Keratinocyte (primary cell): ENCODE measurements at regions not wholly inside any gene's neighbourhood (a gene's known extent, or its start where the extent isn't known, plus 50 kb on each side); places are given as distances from the start of the nearest gene placed in this dataset.

Experiments
- DNase-seq: peaks from one replicate; pipeline ENCODE4 v3.0.0-alpha.2; 2011; ENCODE audit warnings: low read depth, missing footprints, low spot score
- FAIRE-seq: peaks from 2 replicates; lab custom pipeline; 2011; peaks lifted over from hg19 to GRCh38; lab: Jason Lieb, UNC
- H2AFZ ChIP-seq: 2 replicates; pipeline ENCODE4 v1.6.0; 2012; ENCODE audit warnings: low read length, control low read depth, inconsistent platforms; ENCODE audit not compliant: control insufficient read depth
- H3K27ac ChIP-seq: 2 replicates; pipeline ENCODE4 v1.5.1; 2011; ENCODE audit warnings: low read length; ENCODE audit not compliant: control insufficient read depth, insufficient read depth
- H3K27me3 ChIP-seq: 3 replicates; pipeline ENCODE4 v1.6.0; 2011; ENCODE audit warnings: low read length; ENCODE audit not compliant: control insufficient read depth, insufficient read depth; ENCODE audit errors: extremely low read depth
- H3K36me3 ChIP-seq, 2 experiments: 2 replicates in 1 of 2; 3 replicates in 1 of 2; pipeline ENCODE4 v1.5.1; 2011; ENCODE audit warnings: low read length in 2 of 2, mild to moderate bottlenecking in 1 of 2; ENCODE audit not compliant: control insufficient read depth in 2 of 2, insufficient read depth in 2 of 2; ENCODE audit errors: extremely low read depth in 1 of 2
- H3K4me1 ChIP-seq: 3 replicates; pipeline ENCODE4 v1.5.1; 2011; ENCODE audit warnings: low read length; ENCODE audit not compliant: control insufficient read depth, insufficient read depth; ENCODE audit errors: extremely low read depth
- H3K4me2 ChIP-seq: 3 replicates; pipeline ENCODE4 v1.6.0; 2011; ENCODE audit warnings: low read depth, low read length; ENCODE audit not compliant: control insufficient read depth, insufficient read depth; ENCODE audit errors: extremely low read depth
- H3K4me3 ChIP-seq, 3 experiments: fragments of 200-600 bp in 1 of 3; sonication (generic) in 1 of 3; 2 replicates in 2 of 3; 3 replicates in 1 of 3; pipeline ENCODE4 v1.5.1; 2011 to 2016; ENCODE audit warnings: low read length in 3 of 3, mild to moderate bottlenecking in 3 of 3, control low read depth in 2 of 3, inconsistent platforms in 1 of 3, low read depth in 1 of 3, mixed read lengths in 1 of 3, mixed run types in 1 of 3, moderate library complexity in 1 of 3; ENCODE audit not compliant: control insufficient read depth in 2 of 3, insufficient read depth in 2 of 3; ENCODE audit errors: extremely low read depth in 1 of 3
- H3K79me2 ChIP-seq: 2 replicates; pipeline ENCODE4 v1.6.0; 2012; ENCODE audit warnings: low read length; ENCODE audit not compliant: control insufficient read depth, insufficient read depth
- H3K9ac ChIP-seq: 3 replicates; pipeline ENCODE4 v1.6.0; 2011; ENCODE audit warnings: low read length; ENCODE audit not compliant: control insufficient read depth, insufficient read depth; ENCODE audit errors: extremely low read depth
- H3K9me1 ChIP-seq: 3 replicates; pipeline ENCODE4 v1.6.0; 2011; ENCODE audit warnings: low read length; ENCODE audit not compliant: control insufficient read depth, insufficient read depth; ENCODE audit errors: extremely low read depth
- H3K9me3 ChIP-seq: 2 replicates; pipeline ENCODE4 v1.5.1; 2012; ENCODE audit warnings: low read depth, low read length; ENCODE audit not compliant: control insufficient read depth
- H4K20me1 ChIP-seq: 3 replicates; pipeline ENCODE4 v1.6.0; 2011; ENCODE audit warnings: low read length; ENCODE audit not compliant: control insufficient read depth, insufficient read depth; ENCODE audit errors: extremely low read depth
- EZH2 ChIP-seq: IDR thresholded peaks from one replicate; pipeline ENCODE4 v1.6.1; 2012; ENCODE audit warnings: inconsistent platforms, mild to moderate bottlenecking, low read length, moderate library complexity
- dilution Hi-C: fragments of 300-500 bp; cut with MboI; formaldehyde crosslinking; loops from one replicate; pipeline ENCODE4 v1.7.0; 2020; ENCODE audit warnings: low sequenced_read_pairs; ENCODE audit not compliant: extremely low pct_ligation_motif_present
- TF ChIP-seq, protein P1 (sequence below), 3 experiments: IDR thresholded peaks in 1 of 3; conservative IDR thresholded peaks in 1 of 3; optimal IDR thresholded peaks in 1 of 3; 2 replicates in 2 of 3; 3 replicates in 1 of 3; pipeline versions ENCODE3 to v1.5.1; 2011; ENCODE audit warnings: low read length in 3 of 3, mild to moderate bottlenecking in 3 of 3, moderate library complexity in 2 of 3, control low read depth in 1 of 3, inconsistent platforms in 1 of 3; ENCODE audit not compliant: insufficient read depth in 2 of 3; ENCODE audit errors: extremely low read depth in 1 of 3

GRCh38 chr2:9752441-9753275, 90.6 kb upstream of the TAF1B start:
- peak overlapping the region; percentile 58 for H2AFZ ChIP-seq
- no peaks in the 10 kb centered on the region for H3K9me1 ChIP-seq
- FAIRE-seq (peak; percentile 92), DNase-seq (peak; percentile 90)
- no peaks in the 10 kb centered on the region for H4K20me1 ChIP-seq
- peak overlapping the region; percentile 99 for H3K9ac ChIP-seq
- peak overlapping the region; percentile 100 for H3K27ac ChIP-seq
- peaks cover 41% of the 10 kb centered on the region for H3K4me1 ChIP-seq
- dilution Hi-C loops: loop anchor here (25.0 kb wide), 1 partner anchor 285 kb away; the partner anchor contains the start of gene KLF11
- no peaks in the 10 kb centered on the region for H3K27me3 ChIP-seq
- H3K79me2 ChIP-seq: no peaks in the 10 kb centered on the region
- peak overlapping the region; percentile 100 for H3K4me2 ChIP-seq
- H3K9me3 ChIP-seq: no peaks in the 10 kb centered on the region
- no peaks in the 10 kb centered on the region for H3K36me3 ChIP-seq
- TF ChIP-seq, protein P1, sequence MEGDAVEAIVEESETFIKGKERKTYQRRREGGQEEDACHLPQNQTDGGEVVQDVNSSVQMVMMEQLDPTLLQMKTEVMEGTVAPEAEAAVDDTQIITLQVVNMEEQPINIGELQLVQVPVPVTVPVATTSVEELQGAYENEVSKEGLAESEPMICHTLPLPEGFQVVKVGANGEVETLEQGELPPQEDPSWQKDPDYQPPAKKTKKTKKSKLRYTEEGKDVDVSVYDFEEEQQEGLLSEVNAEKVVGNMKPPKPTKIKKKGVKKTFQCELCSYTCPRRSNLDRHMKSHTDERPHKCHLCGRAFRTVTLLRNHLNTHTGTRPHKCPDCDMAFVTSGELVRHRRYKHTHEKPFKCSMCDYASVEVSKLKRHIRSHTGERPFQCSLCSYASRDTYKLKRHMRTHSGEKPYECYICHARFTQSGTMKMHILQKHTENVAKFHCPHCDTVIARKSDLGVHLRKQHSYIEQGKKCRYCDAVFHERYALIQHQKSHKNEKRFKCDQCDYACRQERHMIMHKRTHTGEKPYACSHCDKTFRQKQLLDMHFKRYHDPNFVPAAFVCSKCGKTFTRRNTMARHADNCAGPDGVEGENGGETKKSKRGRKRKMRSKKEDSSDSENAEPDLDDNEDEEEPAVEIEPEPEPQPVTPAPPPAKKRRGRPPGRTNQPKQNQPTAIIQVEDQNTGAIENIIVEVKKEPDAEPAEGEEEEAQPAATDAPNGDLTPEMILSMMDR (optimal IDR thresholded peaks at IDR 0.05 in 1 of 3, IDR thresholded peaks at IDR 0.05 in 1 of 3, conservative IDR thresholded peaks at IDR 0.05 in 1 of 3; ENCODE audit: extremely low read depth in 1 of 3, insufficient read depth in 2 of 3, low read length in 3 of 3): no peak
- TF ChIP-seq EZH2: no peak
- peak overlapping the region; percentile 47 to 86 (median 77) for H3K4me3 ChIP-seq

GRCh38 chr2:9753276-9753600, 90.0 kb upstream of the TAF1B start:
- no peaks in the 10 kb centered on the region for H3K79me2 ChIP-seq
- H3K9me1 ChIP-seq: no peaks in the 10 kb centered on the region
- DNase-seq (peak; percentile 94), FAIRE-seq (peak; percentile 93)
- H3K4me3 ChIP-seq: peak overlapping the region; percentile 47 to 86 (median 77)
- H3K4me1 ChIP-seq: peaks cover 47% of the 10 kb centered on the region
- H3K4me2 ChIP-seq: peak overlapping the region; percentile 100
- no peaks in the 10 kb centered on the region for H3K27me3 ChIP-seq
- TF ChIP-seq, protein P1 (optimal IDR thresholded peaks at IDR 0.05 in 1 of 3, IDR thresholded peaks at IDR 0.05 in 1 of 3, conservative IDR thresholded peaks at IDR 0.05 in 1 of 3; ENCODE audit: extremely low read depth in 1 of 3, insufficient read depth in 2 of 3, low read length in 3 of 3): no peak
- no peak for TF ChIP-seq EZH2
- no peaks in the 10 kb centered on the region for H3K9me3 ChIP-seq
- peak overlapping the region; percentile 32 for H2AFZ ChIP-seq
- dilution Hi-C loops: loop anchor here (25.0 kb wide), 1 partner anchor 284 kb away; the partner anchor contains the start of gene KLF11
- H3K36me3 ChIP-seq: no peaks in the 10 kb centered on the region
- no peaks in the 10 kb centered on the region for H4K20me1 ChIP-seq
- peak overlapping the region; percentile 99 for H3K9ac ChIP-seq
- peak overlapping the region; percentile 100 for H3K27ac ChIP-seq
